Liver (tissue), 3 donors: ENCODE measurements at regions not wholly inside any gene's neighbourhood (a gene's known extent, or its start where the extent isn't known, plus 50 kb on each side); places are given as distances from the start of the nearest gene placed in this dataset.

Source experiments
- EGR1 ChIP-seq, 2 donors: IDR thresholded peaks; 2 replicates each; pipeline ENCODE4 v1.6.1; 2016 to 2018; ENCODE audit warnings: antibody characterized with exemption in 2 of 2, low read depth in 2 of 2
- GABPA ChIP-seq, 2 donors: IDR thresholded peaks in 1 of 2; conservative IDR thresholded peaks in 1 of 2; 2 replicates each; pipeline ENCODE4 v1.6.1; 2016; ENCODE audit warnings: antibody characterized with exemption in 2 of 2, mild to moderate bottlenecking in 1 of 2, moderate library complexity in 1 of 2
- JUND ChIP-seq, 2 donors: IDR thresholded peaks; 2 replicates each; pipeline ENCODE4 v1.6.1; 2016; ENCODE audit warnings: antibody characterized with exemption in 2 of 2
- RAD21 ChIP-seq, 2 donors: IDR thresholded peaks; 2 replicates each; pipeline ENCODE4 v1.6.1; 2016; ENCODE audit warnings: antibody characterized with exemption in 2 of 2, mild to moderate bottlenecking in 2 of 2
- RXRA ChIP-seq, 2 donors: IDR thresholded peaks; 2 replicates each; pipeline ENCODE4 v1.6.1; 2017 to 2018; ENCODE audit warnings: antibody characterized with exemption in 2 of 2, mild to moderate bottlenecking in 1 of 2
- SP1 ChIP-seq: IDR thresholded peaks from 2 replicates; pipeline ENCODE4 v1.6.1; 2018; ENCODE audit warnings: antibody characterized with exemption, mild to moderate bottlenecking
- TAF1 ChIP-seq: conservative IDR thresholded peaks from 2 replicates; pipeline ENCODE4 v1.6.1; 2016; ENCODE audit warnings: antibody characterized with exemption, mild to moderate bottlenecking
- YY1 ChIP-seq: IDR thresholded peaks from 2 replicates; pipeline ENCODE4 v1.6.1; 2016; ENCODE audit warnings: antibody characterized with exemption, mild to moderate bottlenecking
- TF ChIP-seq, protein P1 (sequence below): fragments of 150-350 bp; IDR thresholded peaks from 2 replicates; pipeline ENCODE4 v1.5.1; 2017; ENCODE audit warnings: improper control_type of control experiment, low read depth, low read length; ENCODE audit not compliant: missing input control
- TF ChIP-seq, protein P2 (sequence below): IDR thresholded peaks from 2 replicates; pipeline ENCODE4 v1.6.1; 2016; ENCODE audit warnings: antibody characterized with exemption
- TF ChIP-seq, protein P3 (sequence below): IDR thresholded peaks from 2 replicates; pipeline ENCODE4 v1.6.1; 2016; ENCODE audit warnings: antibody characterized with exemption
- TF ChIP-seq, protein P4 (sequence below): IDR thresholded peaks from 2 replicates; pipeline ENCODE4 v1.6.1; 2016; ENCODE audit warnings: antibody characterized with exemption, mild to moderate bottlenecking
- TF ChIP-seq, protein P5 (sequence below): IDR thresholded peaks from 2 replicates; pipeline ENCODE4 v1.6.1; 2016; ENCODE audit warnings: antibody characterized with exemption
- donor health status: healthy.
- donor health status: healthy.

DNA sequence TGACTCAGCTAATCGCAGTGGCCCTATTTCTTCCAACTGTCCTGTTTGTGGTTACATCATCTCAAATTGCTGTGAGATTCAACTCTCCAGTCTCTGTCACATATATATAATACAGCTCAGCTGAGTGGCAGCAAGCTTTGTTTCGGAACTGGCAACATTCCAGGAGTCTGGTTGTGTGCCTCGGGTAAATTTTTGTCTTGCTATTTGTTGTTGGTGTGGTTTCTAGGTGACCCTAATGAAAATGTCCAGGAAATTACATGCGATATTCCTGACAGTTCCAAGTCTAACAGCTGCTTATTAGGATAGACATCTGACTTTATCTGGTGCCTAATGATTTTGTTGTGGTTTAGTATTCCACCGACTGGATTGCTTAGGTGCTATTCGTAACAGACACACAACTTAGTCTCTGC lies 581.8 kb downstream of the CD109 start:
- TF ChIP-seq, protein P1, sequence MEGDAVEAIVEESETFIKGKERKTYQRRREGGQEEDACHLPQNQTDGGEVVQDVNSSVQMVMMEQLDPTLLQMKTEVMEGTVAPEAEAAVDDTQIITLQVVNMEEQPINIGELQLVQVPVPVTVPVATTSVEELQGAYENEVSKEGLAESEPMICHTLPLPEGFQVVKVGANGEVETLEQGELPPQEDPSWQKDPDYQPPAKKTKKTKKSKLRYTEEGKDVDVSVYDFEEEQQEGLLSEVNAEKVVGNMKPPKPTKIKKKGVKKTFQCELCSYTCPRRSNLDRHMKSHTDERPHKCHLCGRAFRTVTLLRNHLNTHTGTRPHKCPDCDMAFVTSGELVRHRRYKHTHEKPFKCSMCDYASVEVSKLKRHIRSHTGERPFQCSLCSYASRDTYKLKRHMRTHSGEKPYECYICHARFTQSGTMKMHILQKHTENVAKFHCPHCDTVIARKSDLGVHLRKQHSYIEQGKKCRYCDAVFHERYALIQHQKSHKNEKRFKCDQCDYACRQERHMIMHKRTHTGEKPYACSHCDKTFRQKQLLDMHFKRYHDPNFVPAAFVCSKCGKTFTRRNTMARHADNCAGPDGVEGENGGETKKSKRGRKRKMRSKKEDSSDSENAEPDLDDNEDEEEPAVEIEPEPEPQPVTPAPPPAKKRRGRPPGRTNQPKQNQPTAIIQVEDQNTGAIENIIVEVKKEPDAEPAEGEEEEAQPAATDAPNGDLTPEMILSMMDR = no peak
- TF ChIP-seq YY1 (no peak), RXRA (IDR thresholded peaks at IDR 0.05) (no peak), GABPA (IDR thresholded peaks at IDR 0.05 in 1 of 2, conservative IDR thresholded peaks at IDR 0.05 in 1 of 2) (no peak), EGR1 (IDR thresholded peaks at IDR 0.05; ENCODE audit: low read depth in 2 of 2) (no peak), TAF1 (no peak), RAD21 (IDR thresholded peaks at IDR 0.05) (no peak), JUND (IDR thresholded peaks at IDR 0.05) (no peak), SP1 (no peak)
- TF ChIP-seq, protein P2, sequence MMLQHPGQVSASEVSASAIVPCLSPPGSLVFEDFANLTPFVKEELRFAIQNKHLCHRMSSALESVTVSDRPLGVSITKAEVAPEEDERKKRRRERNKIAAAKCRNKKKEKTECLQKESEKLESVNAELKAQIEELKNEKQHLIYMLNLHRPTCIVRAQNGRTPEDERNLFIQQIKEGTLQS = no peak
- TF ChIP-seq, protein P3, sequence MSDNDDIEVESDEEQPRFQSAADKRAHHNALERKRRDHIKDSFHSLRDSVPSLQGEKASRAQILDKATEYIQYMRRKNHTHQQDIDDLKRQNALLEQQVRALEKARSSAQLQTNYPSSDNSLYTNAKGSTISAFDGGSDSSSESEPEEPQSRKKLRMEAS = no peak
- TF ChIP-seq, protein P4, sequence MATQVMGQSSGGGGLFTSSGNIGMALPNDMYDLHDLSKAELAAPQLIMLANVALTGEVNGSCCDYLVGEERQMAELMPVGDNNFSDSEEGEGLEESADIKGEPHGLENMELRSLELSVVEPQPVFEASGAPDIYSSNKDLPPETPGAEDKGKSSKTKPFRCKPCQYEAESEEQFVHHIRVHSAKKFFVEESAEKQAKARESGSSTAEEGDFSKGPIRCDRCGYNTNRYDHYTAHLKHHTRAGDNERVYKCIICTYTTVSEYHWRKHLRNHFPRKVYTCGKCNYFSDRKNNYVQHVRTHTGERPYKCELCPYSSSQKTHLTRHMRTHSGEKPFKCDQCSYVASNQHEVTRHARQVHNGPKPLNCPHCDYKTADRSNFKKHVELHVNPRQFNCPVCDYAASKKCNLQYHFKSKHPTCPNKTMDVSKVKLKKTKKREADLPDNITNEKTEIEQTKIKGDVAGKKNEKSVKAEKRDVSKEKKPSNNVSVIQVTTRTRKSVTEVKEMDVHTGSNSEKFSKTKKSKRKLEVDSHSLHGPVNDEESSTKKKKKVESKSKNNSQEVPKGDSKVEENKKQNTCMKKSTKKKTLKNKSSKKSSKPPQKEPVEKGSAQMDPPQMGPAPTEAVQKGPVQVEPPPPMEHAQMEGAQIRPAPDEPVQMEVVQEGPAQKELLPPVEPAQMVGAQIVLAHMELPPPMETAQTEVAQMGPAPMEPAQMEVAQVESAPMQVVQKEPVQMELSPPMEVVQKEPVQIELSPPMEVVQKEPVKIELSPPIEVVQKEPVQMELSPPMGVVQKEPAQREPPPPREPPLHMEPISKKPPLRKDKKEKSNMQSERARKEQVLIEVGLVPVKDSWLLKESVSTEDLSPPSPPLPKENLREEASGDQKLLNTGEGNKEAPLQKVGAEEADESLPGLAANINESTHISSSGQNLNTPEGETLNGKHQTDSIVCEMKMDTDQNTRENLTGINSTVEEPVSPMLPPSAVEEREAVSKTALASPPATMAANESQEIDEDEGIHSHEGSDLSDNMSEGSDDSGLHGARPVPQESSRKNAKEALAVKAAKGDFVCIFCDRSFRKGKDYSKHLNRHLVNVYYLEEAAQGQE = no peak
- TF ChIP-seq, protein P5, sequence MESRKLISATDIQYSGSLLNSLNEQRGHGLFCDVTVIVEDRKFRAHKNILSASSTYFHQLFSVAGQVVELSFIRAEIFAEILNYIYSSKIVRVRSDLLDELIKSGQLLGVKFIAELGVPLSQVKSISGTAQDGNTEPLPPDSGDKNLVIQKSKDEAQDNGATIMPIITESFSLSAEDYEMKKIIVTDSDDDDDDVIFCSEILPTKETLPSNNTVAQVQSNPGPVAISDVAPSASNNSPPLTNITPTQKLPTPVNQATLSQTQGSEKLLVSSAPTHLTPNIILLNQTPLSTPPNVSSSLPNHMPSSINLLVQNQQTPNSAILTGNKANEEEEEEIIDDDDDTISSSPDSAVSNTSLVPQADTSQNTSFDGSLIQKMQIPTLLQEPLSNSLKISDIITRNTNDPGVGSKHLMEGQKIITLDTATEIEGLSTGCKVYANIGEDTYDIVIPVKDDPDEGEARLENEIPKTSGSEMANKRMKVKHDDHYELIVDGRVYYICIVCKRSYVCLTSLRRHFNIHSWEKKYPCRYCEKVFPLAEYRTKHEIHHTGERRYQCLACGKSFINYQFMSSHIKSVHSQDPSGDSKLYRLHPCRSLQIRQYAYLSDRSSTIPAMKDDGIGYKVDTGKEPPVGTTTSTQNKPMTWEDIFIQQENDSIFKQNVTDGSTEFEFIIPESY = no peak
